Astrocyte (in vitro differentiated cells and primary cell): ENCODE measurements at regions not wholly inside any gene's neighbourhood (a gene's known extent, or its start where the extent isn't known, plus 50 kb on each side); places are given as distances from the start of the nearest gene placed in this dataset.

Source experiments
- DNase-seq: peaks from one replicate; pipeline ENCODE4 v3.0.0-alpha.2; 2010; ENCODE audit warnings: low read depth
- FAIRE-seq: peaks from 2 replicates; lab custom pipeline; 2011; peaks lifted over from hg19 to GRCh38; lab: Jason Lieb, UNC
- H2AFZ ChIP-seq: 2 replicates; pipeline ENCODE4 v1.6.0; 2012; ENCODE audit warnings: low read depth, low read length, inconsistent platforms
- H3K27ac ChIP-seq: 2 replicates; pipeline ENCODE4 v1.5.1; 2011; ENCODE audit warnings: low read depth, low read length, inconsistent platforms
- H3K27me3 ChIP-seq: 2 replicates; pipeline ENCODE4 v1.6.0; 2011; ENCODE audit warnings: low read length, inconsistent platforms; ENCODE audit not compliant: insufficient read depth
- H3K36me3 ChIP-seq: 2 replicates; pipeline ENCODE4 v1.5.1; 2011; ENCODE audit warnings: low read length, inconsistent platforms; ENCODE audit not compliant: insufficient read depth
- H3K4me1 ChIP-seq: 2 replicates; pipeline ENCODE4 v1.5.1; 2011; ENCODE audit warnings: low read length, inconsistent platforms; ENCODE audit not compliant: insufficient read depth
- H3K4me2 ChIP-seq: 2 replicates; pipeline ENCODE4 v1.6.0; 2012; ENCODE audit warnings: low read length, inconsistent platforms
- H3K4me3 ChIP-seq: 2 replicates; pipeline ENCODE4 v1.5.1; 2011; ENCODE audit warnings: low read depth, mild to moderate bottlenecking, low read length, inconsistent platforms; ENCODE audit not compliant: insufficient read depth
- H3K79me2 ChIP-seq: 2 replicates; pipeline ENCODE4 v1.6.0; 2012; ENCODE audit warnings: mild to moderate bottlenecking, low read length, inconsistent platforms; ENCODE audit not compliant: insufficient read depth
- H3K9ac ChIP-seq: 2 replicates; pipeline ENCODE4 v1.6.0; 2012; ENCODE audit warnings: mild to moderate bottlenecking, low read length, inconsistent platforms
- H3K9me3 ChIP-seq: 2 replicates; pipeline ENCODE4 v1.5.1; 2012; ENCODE audit warnings: low read depth, mild to moderate bottlenecking, low read length, inconsistent platforms; ENCODE audit not compliant: insufficient read depth
- H4K20me1 ChIP-seq: 2 replicates; pipeline ENCODE4 v1.6.0; 2012; ENCODE audit warnings: low read length, inconsistent platforms; ENCODE audit not compliant: insufficient read depth
- H3K27ac Mint-ChIP-seq: one replicate; pipeline ENCODE4 v1.8.0; 2021; ENCODE audit warnings: mild to moderate bottlenecking, mixed read lengths; ENCODE audit not compliant: unreplicated experiment
- H3K27me3 Mint-ChIP-seq: one replicate; pipeline ENCODE4 v1.8.0; 2021; ENCODE audit warnings: low read depth, mixed read lengths; ENCODE audit not compliant: unreplicated experiment
- H3K36me3 Mint-ChIP-seq: one replicate; pipeline ENCODE4 v1.8.0; 2021; ENCODE audit warnings: low read depth, mixed read lengths; ENCODE audit not compliant: unreplicated experiment
- H3K4me1 Mint-ChIP-seq: one replicate; pipeline ENCODE4 v1.8.0; 2021; ENCODE audit warnings: low read depth, mixed read lengths; ENCODE audit not compliant: unreplicated experiment
- H3K4me3 Mint-ChIP-seq: one replicate; pipeline ENCODE4 v1.8.0; 2021; ENCODE audit warnings: mild to moderate bottlenecking, moderate library complexity, mixed read lengths; ENCODE audit not compliant: unreplicated experiment
- H3K9me3 Mint-ChIP-seq: one replicate; pipeline ENCODE4 v1.8.0; 2021; ENCODE audit warnings: mild to moderate bottlenecking, mixed read lengths; ENCODE audit not compliant: unreplicated experiment
- EZH2 ChIP-seq: IDR thresholded peaks from 2 replicates; pipeline ENCODE4 v1.6.1; 2012; ENCODE audit warnings: mild to moderate bottlenecking, low read length, inconsistent platforms; ENCODE audit not compliant: insufficient read depth
- TF ChIP-seq, protein P1 (sequence below): IDR thresholded peaks from 2 replicates; pipeline ENCODE4 v1.5.1; 2011; ENCODE audit warnings: low read depth, mild to moderate bottlenecking, inconsistent platforms, low read length, moderate library complexity; ENCODE audit not compliant: insufficient read depth

- peaks cover 20% of the 10 kb centered on the region for H3K4me1 ChIP-seq
- no peaks in the 10 kb centered on the region for H3K36me3 ChIP-seq
- DNase-seq (no peak), FAIRE-seq (no peak)
- peak overlapping the region; percentile 71 for H3K4me2 ChIP-seq
- Mint-ChIP-seq H3K9me3 (peaks cover 2% of the 10 kb centered on the region), H3K4me3 (no peak overlapping the region), H3K36me3 (peaks cover 2% of the 10 kb centered on the region), H3K27me3 (peaks cover 6% of the 10 kb centered on the region), H3K4me1 (peaks cover 38% of the 10 kb centered on the region), H3K27ac (no peak overlapping the region)
- no peak overlapping the region for H3K4me3 ChIP-seq
- H3K9ac ChIP-seq = no peak overlapping the region
- H2AFZ ChIP-seq = no peak overlapping the region
- no peak for TF ChIP-seq EZH2
- TF ChIP-seq, protein P1, sequence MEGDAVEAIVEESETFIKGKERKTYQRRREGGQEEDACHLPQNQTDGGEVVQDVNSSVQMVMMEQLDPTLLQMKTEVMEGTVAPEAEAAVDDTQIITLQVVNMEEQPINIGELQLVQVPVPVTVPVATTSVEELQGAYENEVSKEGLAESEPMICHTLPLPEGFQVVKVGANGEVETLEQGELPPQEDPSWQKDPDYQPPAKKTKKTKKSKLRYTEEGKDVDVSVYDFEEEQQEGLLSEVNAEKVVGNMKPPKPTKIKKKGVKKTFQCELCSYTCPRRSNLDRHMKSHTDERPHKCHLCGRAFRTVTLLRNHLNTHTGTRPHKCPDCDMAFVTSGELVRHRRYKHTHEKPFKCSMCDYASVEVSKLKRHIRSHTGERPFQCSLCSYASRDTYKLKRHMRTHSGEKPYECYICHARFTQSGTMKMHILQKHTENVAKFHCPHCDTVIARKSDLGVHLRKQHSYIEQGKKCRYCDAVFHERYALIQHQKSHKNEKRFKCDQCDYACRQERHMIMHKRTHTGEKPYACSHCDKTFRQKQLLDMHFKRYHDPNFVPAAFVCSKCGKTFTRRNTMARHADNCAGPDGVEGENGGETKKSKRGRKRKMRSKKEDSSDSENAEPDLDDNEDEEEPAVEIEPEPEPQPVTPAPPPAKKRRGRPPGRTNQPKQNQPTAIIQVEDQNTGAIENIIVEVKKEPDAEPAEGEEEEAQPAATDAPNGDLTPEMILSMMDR = no peak
- H3K27ac ChIP-seq = peak overlapping the region; percentile 25
- H3K79me2 ChIP-seq = no peaks in the 10 kb centered on the region
- H4K20me1 ChIP-seq = no peaks in the 10 kb centered on the region
- H3K9me3 ChIP-seq = no peaks in the 10 kb centered on the region
- no peaks in the 10 kb centered on the region for H3K27me3 ChIP-seq
Observed at GRCh38 chr19:28426110-28426729, 786.7 kb downstream of the UQCRFS1 start.

- Mint-ChIP-seq H3K4me1 (peaks cover 38% of the 10 kb centered on the region), H3K27ac (no peak overlapping the region), H3K27me3 (peaks cover 12% of the 10 kb centered on the region), H3K9me3 (peaks cover 2% of the 10 kb centered on the region), H3K4me3 (no peak overlapping the region), H3K36me3 (peaks cover 2% of the 10 kb centered on the region)
- Histone ChIP-seq H3K9ac (peak overlapping the region; percentile 29), H4K20me1 (no peaks in the 10 kb centered on the region), H3K79me2 (no peaks in the 10 kb centered on the region), H3K36me3 (no peaks in the 10 kb centered on the region), H3K9me3 (no peaks in the 10 kb centered on the region), H3K27me3 (no peaks in the 10 kb centered on the region), H3K4me2 (peak overlapping the region; percentile 71), H2AFZ (no peak overlapping the region), H3K4me3 (no peak overlapping the region), H3K4me1 (peaks cover 20% of the 10 kb centered on the region), H3K27ac (peak overlapping the region; percentile 48)
- DNase-seq (peak; percentile 91), FAIRE-seq (peak; percentile 66)
- TF ChIP-seq, protein P1 = no peak
- TF ChIP-seq EZH2 = no peak
Observed at GRCh38 chr19:28425046-28425931, 787.7 kb downstream of the UQCRFS1 start.
